SK-N-SH (cell line): ENCODE measurements at regions not wholly inside any gene's neighbourhood (a gene's known extent, or its start where the extent isn't known, plus 50 kb on each side); places are given as distances from the start of the nearest gene placed in this dataset.

ENCODE experiments used
- CTCF ChIA-PET: fragments of 300-600, 350-600 bp; formaldehyde crosslinking; extraction: SDS; loops from one replicate; lab custom pipeline; 2021; lab: Yijun Ruan, JAX
- POLR2A ChIA-PET: fragments of 350-600 bp; sonication (Branson Sonifier 250); formaldehyde crosslinking; extraction: SDS; loops from one replicate; lab custom pipeline; 2020; ENCODE audit warnings: antibody characterized with exemption, inconsistent platforms; lab: Yijun Ruan, JAX
- DNase-seq: peaks from one replicate; pipeline ENCODE4 v3.0.0; 2012
- H2AFZ ChIP-seq: fragments of 200-600 bp; sonication (generic); 2 replicates; pipeline ENCODE4 v1.8.1; 2016; ENCODE audit warnings: antibody characterized with exemption, mild to moderate bottlenecking, low read depth
- H3F3A ChIP-seq: fragments of 200-600 bp; sonication (generic); replicated peaks from 2 replicates; pipeline ENCODE3; 2016; ENCODE audit warnings: antibody characterized with exemption, mild to moderate bottlenecking; ENCODE audit not compliant: insufficient read depth
- H3K27ac ChIP-seq, 2 experiments: fragments of 200-500 bp in 1 of 2; fragments of 200-600 bp in 1 of 2; sonication (Bioruptor generic) in 1 of 2; sonication (generic), shearing (Covaris generic) in 1 of 2; 2 replicates each; pipeline versions ENCODE4 v1.5.1 to v1.6.1; 2014 to 2016; ENCODE audit warnings: low read depth in 2 of 2, inconsistent platforms in 1 of 2, low read length in 1 of 2, mild to moderate bottlenecking in 1 of 2, mixed read lengths in 1 of 2
- H3K27me3 ChIP-seq: fragments of 200-600 bp; sonication (generic), shearing (Covaris generic); 2 replicates; pipeline ENCODE4 v1.6.1; 2016; ENCODE audit warnings: mixed run types; ENCODE audit not compliant: insufficient read depth
- H3K36me3 ChIP-seq, 2 experiments: fragments of 200-500 bp in 1 of 2; fragments of 200-600 bp in 1 of 2; sonication (Bioruptor generic) in 1 of 2; sonication (generic) in 1 of 2; replicated peaks in 1 of 2; 2 replicates each; pipeline versions ENCODE3 to v1.5.1; 2014 to 2016; ENCODE audit warnings: low read length in 1 of 2, mild to moderate bottlenecking in 1 of 2; ENCODE audit not compliant: insufficient read depth in 2 of 2, control insufficient read depth in 1 of 2
- H3K4me1 ChIP-seq, 2 experiments: fragments of 200-500 bp in 1 of 2; fragments of 200-600 bp in 1 of 2; sonication (Bioruptor generic) in 1 of 2; sonication (generic), shearing (Covaris generic) in 1 of 2; 2 replicates each; pipeline versions ENCODE4 v1.5.1 to v1.6.1; 2014 to 2016; ENCODE audit warnings: low read depth in 1 of 2, low read length in 1 of 2, mixed run types in 1 of 2; ENCODE audit not compliant: insufficient read depth in 2 of 2, control insufficient read depth in 1 of 2
- H3K4me2 ChIP-seq: fragments of 200-600 bp; sonication (generic), shearing (Covaris generic); 2 replicates; pipeline ENCODE4 v1.6.1; 2017; ENCODE audit warnings: mixed run types
- H3K4me3 ChIP-seq, 2 experiments: fragments of 200-500 bp in 1 of 2; fragments of 200-600 bp in 1 of 2; sonication (Bioruptor generic) in 1 of 2; sonication (generic), shearing (Covaris generic) in 1 of 2; 2 replicates each; pipeline versions ENCODE4 v1.5.1 to v1.8.1; 2014 to 2016; ENCODE audit warnings: low read depth in 2 of 2, inconsistent platforms in 1 of 2, low read length in 1 of 2, mild to moderate bottlenecking in 1 of 2, mixed read lengths in 1 of 2, moderate library complexity in 1 of 2
- H3K79me2 ChIP-seq: fragments of 200-600 bp; sonication (generic); 2 replicates; pipeline ENCODE4 v1.8.1; 2017; ENCODE audit warnings: mild to moderate bottlenecking; ENCODE audit not compliant: insufficient read depth
- H3K9ac ChIP-seq: fragments of 200-600 bp; sonication (generic); 2 replicates; pipeline ENCODE4 v1.6.1; 2017; ENCODE audit warnings: mixed run types
- H3K9me2 ChIP-seq: fragments of 200-600 bp; sonication (generic); 2 replicates; pipeline ENCODE4 v1.6.1; 2017; ENCODE audit warnings: mixed run types
- H3K9me3 ChIP-seq: fragments of 200-600 bp; sonication (generic); 2 replicates; pipeline ENCODE4 v1.6.1; 2017; ENCODE audit warnings: mixed run types, mild to moderate bottlenecking, moderate library complexity
- H4K20me1 ChIP-seq: fragments of 200-600 bp; sonication (generic); 2 replicates; pipeline ENCODE4 v1.6.1; 2017; ENCODE audit warnings: mild to moderate bottlenecking, mixed run types; ENCODE audit not compliant: insufficient read depth
- CTCF ChIP-seq: fragments of 200-600 bp; sonication (generic); IDR thresholded peaks from 2 replicates; pipeline ENCODE4 v1.6.1; 2017; ENCODE audit warnings: antibody characterized with exemption, mild to moderate bottlenecking, moderate library complexity
- ELF1 ChIP-seq: IDR thresholded peaks from 2 replicates; pipeline ENCODE4 v1.4.0; 2012
- EZH2phosphoT487 ChIP-seq: fragments of 200-600 bp; sonication (generic); IDR thresholded peaks from 2 replicates; pipeline ENCODE4 v1.6.1; 2017; ENCODE audit warnings: low read depth, mixed run types, mild to moderate bottlenecking, antibody characterized with exemption, moderate library complexity, borderline replicate concordance
- FOSL2 ChIP-seq: IDR thresholded peaks from 2 replicates; pipeline ENCODE4 v1.4.0; 2012; ENCODE audit warnings: low read depth, mild to moderate bottlenecking, moderate library complexity, borderline replicate concordance
- FOXJ3 ChIP-seq: sonication (generic); formaldehyde crosslinking; IDR thresholded peaks from 2 replicates; pipeline ENCODE4 v1.5.1; 2020; ENCODE audit warnings: mild to moderate bottlenecking, missing genetic modification reagents
- GABPA ChIP-seq: IDR thresholded peaks from 2 replicates; pipeline ENCODE4 v1.4.0; 2012; ENCODE audit warnings: low read depth, mild to moderate bottlenecking
- GATA2 ChIP-seq: sonication (generic); formaldehyde crosslinking; IDR thresholded peaks from 2 replicates; pipeline ENCODE4 v1.5.0; 2020; ENCODE audit warnings: mild to moderate bottlenecking, missing genetic modification reagents
- JUND ChIP-seq: IDR thresholded peaks from 2 replicates; pipeline ENCODE4 v1.4.0; 2012
- MAX ChIP-seq: IDR thresholded peaks from 2 replicates; pipeline ENCODE4 v1.4.0; 2012; ENCODE audit warnings: low read depth
- MEF2A ChIP-seq: IDR thresholded peaks from 2 replicates; pipeline ENCODE4 v1.4.0; 2012; ENCODE audit warnings: low read depth, borderline replicate concordance
- MXI1 ChIP-seq: IDR thresholded peaks from 2 replicates; pipeline ENCODE4 v1.6.1; 2012; ENCODE audit warnings: mild to moderate bottlenecking, low read depth, low read length, improper control_type of control experiment
- PBX3 ChIP-seq: IDR thresholded peaks from 2 replicates; pipeline ENCODE4; 2012
- RAD21 ChIP-seq: IDR thresholded peaks from 2 replicates; pipeline ENCODE4 v1.6.1; 2012; ENCODE audit warnings: mild to moderate bottlenecking, low read length
- RFX5 ChIP-seq: IDR thresholded peaks from 2 replicates; pipeline ENCODE4 v1.6.1; 2012; ENCODE audit warnings: mild to moderate bottlenecking, improper control_type of control experiment, low read length
- RXRA ChIP-seq: IDR thresholded peaks from 2 replicates; pipeline ENCODE4 v1.4.0; 2012; ENCODE audit warnings: low read depth, mild to moderate bottlenecking, borderline replicate concordance
- SMC3 ChIP-seq: IDR thresholded peaks from 2 replicates; pipeline ENCODE4 v1.6.1; 2012; ENCODE audit warnings: low read depth, low read length, improper control_type of control experiment
- TAF1 ChIP-seq: IDR thresholded peaks from 2 replicates; pipeline ENCODE4 v1.6.1; 2012; ENCODE audit warnings: low read depth, mild to moderate bottlenecking, low read length, moderate library complexity, borderline replicate concordance
- USF2 ChIP-seq: fragments of 150-350 bp; IDR thresholded peaks from 2 replicates; pipeline ENCODE4 v1.6.1; 2017; ENCODE audit warnings: antibody characterized with exemption, low read length, low read depth, borderline replicate concordance
- ZBTB33 ChIP-seq: IDR thresholded peaks from 2 replicates; pipeline ENCODE4 v1.4.0; 2012; ENCODE audit warnings: low read depth, borderline replicate concordance
- WGBS: methylation state at CpG from one replicate; pipeline ENCODE4 v1.1.6; 2017; ENCODE audit warnings: low lambda C conversion rate; 5-methylcytosine and 5-hydroxymethylcytosine counted together

- Histone ChIP-seq H3K4me1 (peaks cover 6 to 9% of the 10 kb centered on the region in 2 experiments; a peak in 3 of 4 replicates), H4K20me1 (no peaks in the 10 kb centered on the region), H3K4me3 (no peak overlapping the region), H3K79me2 (no peaks in the 10 kb centered on the region), H3K4me2 (no peak overlapping the region), H3K27ac (no peak overlapping the region), H3F3A (no peaks in the 10 kb centered on the region)
- CTCF ChIA-PET: no interaction called here
- WGBS: 61% methylated on average over 4 of the region's 4 CpGs
- TF ChIP-seq CTCF (no peak), EZH2phosphoT487 (no peak), MEF2A (no peak), RXRA (no peak), JUND (no peak), USF2 (no peak), TAF1 (no peak), GABPA (no peak), SMC3 (no peak), FOXJ3 (CRISPR knock-in tag) (no peak), FOSL2 (no peak), MAX (no peak), PBX3 (no peak), ELF1 (no peak), GATA2 (CRISPR knock-in tag) (no peak), ZBTB33 (no peak), RAD21 (no peak), MXI1 (no peak), RFX5 (no peak)
- TF ChIP-seq, all 33 proteins: peak for 0
- no peaks in the 10 kb centered on the region for H3K27me3 ChIP-seq
- H3K9ac ChIP-seq: no peak overlapping the region
- POLR2A ChIA-PET: no interaction called here
- H3K9me3 ChIP-seq: no peaks in the 10 kb centered on the region
- no peak for DNase-seq
- no peak overlapping the region for H2AFZ ChIP-seq
- no peaks in the 10 kb centered on the region for H3K9me2 ChIP-seq
- H3K36me3 ChIP-seq: no peaks in the 10 kb centered on the region
Observed at GRCh38 chr16:65622871-65623270, 501.0 kb upstream of the CDH11 start.
